ENCODE measurements at regions not wholly inside any gene's neighbourhood (a gene's known extent, or its start where the extent isn't known, plus 50 kb on each side); places are given as distances from the start of the nearest gene placed in this dataset.
"Not testable (repeated sequence)": the region's sequence is repeated elsewhere in the genome, so short reads cannot be mapped to it uniquely, and the experiment has no call there.

DNA sequence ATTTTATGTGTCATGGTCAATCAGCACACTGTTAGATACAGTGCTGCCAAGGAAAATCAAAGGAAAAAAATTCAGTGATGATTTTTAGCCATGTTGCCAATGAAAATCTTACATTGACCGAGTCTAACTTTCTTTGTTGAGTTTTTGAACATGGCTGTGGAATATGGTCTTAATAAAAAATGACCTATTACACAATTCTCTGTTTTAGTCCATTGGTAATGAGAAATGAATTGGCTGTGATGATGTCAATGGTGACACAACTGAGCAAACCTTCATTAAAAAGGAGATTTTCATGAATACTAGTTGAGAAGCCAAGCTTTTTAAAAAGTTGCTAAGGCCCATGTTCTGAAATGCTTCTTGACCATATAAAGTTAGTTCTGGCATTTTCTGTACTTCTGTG is 225.9 kb upstream of the GYPA start:
- no peak for DNase-seq (ENCODE audit: low read depth in 4 of 4, low spot score in 2 of 4)

DNA sequence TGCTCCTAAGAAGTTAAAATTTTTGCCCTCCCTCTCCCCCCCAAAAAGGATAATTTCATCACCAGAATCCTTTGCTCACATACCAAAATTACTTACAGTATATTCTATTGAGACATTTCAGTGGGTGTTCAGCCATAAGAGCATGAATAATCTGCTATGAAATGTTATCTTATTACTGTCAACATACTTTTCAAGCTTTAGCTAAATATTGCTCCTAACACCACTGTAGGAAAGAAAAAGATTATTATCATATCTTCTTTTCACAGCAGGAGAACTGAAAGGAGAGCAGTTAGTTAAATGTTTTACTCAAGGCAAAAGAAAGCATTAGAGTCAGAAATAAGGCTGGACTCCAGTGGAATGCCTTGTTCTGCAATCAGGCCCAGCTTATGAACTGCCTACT is 231.0 kb upstream of the GYPA start:
- no peak for DNase-seq (ENCODE audit: low read depth in 4 of 4, low spot score in 2 of 4)

DNA sequence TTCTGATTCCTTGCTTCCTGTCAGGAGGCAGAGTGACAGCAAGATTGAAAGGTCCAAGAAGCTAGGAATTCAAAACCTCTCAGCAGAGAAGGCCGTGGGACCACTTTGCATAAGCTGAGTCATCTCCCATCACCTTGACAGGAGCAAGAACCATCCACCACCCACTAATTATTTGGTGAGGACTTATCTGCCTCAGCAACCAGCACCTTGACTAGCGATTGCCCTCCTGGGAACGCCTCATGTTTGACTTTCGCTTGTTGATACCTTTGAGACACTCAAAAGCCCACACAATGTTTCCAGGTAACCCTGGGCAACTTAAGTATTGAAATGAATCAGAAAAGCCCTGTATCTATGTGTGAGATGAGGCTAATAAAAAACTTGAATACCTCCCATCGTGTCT is 233.5 kb upstream of the GYPA start:
- DNase-seq (ENCODE audit: low read depth in 4 of 4, low spot score in 2 of 4) = no peak

DNA sequence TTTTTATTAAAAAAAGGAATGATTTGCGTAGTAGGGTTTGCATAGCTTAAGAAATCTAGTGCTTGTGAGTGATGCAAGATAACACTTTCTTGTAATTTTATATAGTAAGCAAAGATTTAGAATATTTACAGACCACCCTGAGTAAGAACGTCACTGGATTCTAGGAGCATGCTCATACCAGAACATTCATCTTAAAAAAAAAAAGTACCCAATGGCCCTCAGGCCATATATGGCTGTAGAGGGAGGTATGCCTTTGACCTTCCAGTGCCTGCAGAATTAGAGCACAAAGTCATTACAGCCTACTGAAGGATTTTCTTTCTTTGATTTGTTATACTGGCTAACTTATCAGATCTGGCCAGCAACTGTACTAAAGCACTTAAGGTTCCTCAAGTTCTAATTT is 236.3 kb upstream of the GYPA start:
- DNase-seq (ENCODE audit: low read depth in 4 of 4, low spot score in 2 of 4) = no peak

- no peak for DNase-seq (ENCODE audit: low read depth in 4 of 4, low spot score in 2 of 4)
Observed at GRCh38 chr4:144384408-144384807, 243.9 kb upstream of the GYPA start.

- no peak for DNase-seq (ENCODE audit: low read depth in 4 of 4, low spot score in 2 of 4)
Observed at GRCh38 chr4:144399927-144400326, 246.0 kb upstream of the HHIP start.

DNA sequence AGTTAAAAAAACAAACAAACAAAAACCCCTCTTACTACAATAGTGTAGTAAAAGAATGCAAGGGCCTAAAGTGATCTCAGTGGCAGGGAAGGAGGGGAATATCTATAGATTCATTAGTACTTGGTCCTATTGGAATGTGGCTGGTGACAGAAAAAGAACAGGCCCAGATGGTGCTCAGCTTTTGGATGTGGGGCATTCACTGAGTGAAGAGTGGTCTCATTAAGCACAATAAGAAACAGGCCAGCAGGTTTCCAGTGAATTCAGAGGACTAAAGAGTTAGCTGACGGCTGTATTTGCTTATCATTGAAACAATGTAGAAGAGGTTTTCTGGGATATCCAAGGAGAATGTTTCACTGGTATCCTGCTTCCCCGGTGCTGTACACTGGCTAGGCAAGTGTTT is 243.8 kb upstream of the HHIP start:
- no peak for DNase-seq (ENCODE audit: low read depth in 4 of 4, low spot score in 2 of 4)

- no peak for DNase-seq (ENCODE audit: low read depth in 4 of 4, low spot score in 2 of 4)
Observed at GRCh38 chr4:144402999-144403398, 243.0 kb upstream of the HHIP start.

DNA sequence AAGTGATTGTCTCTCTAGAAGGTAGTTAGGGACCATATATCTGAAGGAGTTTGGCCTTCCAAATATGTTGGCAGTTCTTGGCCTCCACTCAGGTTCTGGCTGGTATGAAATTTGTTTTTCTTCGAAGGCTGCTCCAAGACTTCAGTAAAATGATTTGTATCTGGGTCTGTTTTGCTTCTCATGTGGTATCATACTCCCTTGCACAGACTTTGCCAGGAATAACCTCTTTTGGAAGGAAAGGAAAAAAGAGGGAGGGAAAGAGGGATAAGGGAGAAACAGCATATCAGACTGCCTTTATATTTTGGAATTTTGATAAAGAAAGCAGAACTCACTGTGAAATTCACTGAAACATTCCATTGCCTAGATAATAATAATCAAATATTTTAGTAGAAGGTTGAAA is 242.1 kb upstream of the HHIP start:
- no peak for DNase-seq (ENCODE audit: low read depth in 4 of 4, low spot score in 2 of 4)

GRCh38 chr4:144409525-144409924 is 236.4 kb upstream of the HHIP start:
- no peak for DNase-seq (ENCODE audit: low read depth in 4 of 4, low spot score in 2 of 4)

GRCh38 chr4:144410230-144410783 is 235.6 kb upstream of the HHIP start:
- no peak for DNase-seq (ENCODE audit: low read depth in 4 of 4, low spot score in 2 of 4)

GRCh38 chr4:144411119-144411518 is 234.8 kb upstream of the HHIP start:
- DNase-seq (ENCODE audit: low read depth in 4 of 4, low spot score in 2 of 4) = no peak

DNA sequence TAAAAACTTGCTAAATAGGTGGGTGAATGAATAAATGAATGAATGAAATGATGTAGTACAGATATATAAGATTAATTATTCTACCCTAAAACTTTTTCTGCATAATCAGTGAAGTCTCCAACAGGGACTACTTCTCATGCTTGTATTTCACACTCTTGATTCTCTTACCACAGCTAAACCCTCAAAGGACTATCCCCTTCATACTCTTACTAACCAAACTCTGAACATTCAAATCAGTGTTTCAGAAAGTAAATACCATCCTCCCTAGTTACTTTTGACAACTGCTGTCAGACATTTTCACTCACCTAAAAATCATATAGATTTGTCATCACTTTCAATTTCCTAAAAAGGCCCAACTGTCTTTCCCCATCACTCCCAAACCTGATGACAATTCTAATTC is 234.3 kb upstream of the HHIP start:
- DNase-seq (ENCODE audit: low read depth in 4 of 4, low spot score in 2 of 4) = no peak

- DNase-seq (ENCODE audit: low read depth in 4 of 4, low spot score in 2 of 4) = no peak
Observed at GRCh38 chr4:144421056-144421455, 224.9 kb upstream of the HHIP start.

- DNase-seq (ENCODE audit: low read depth in 4 of 4, low spot score in 2 of 4) = no peak
Observed at GRCh38 chr4:144421839-144422565, 224.0 kb upstream of the HHIP start.

GRCh38 chr4:144423930-144424329 is 222.0 kb upstream of the HHIP start:
- DNase-seq (ENCODE audit: low read depth in 4 of 4, low spot score in 2 of 4) = no peak

DNA sequence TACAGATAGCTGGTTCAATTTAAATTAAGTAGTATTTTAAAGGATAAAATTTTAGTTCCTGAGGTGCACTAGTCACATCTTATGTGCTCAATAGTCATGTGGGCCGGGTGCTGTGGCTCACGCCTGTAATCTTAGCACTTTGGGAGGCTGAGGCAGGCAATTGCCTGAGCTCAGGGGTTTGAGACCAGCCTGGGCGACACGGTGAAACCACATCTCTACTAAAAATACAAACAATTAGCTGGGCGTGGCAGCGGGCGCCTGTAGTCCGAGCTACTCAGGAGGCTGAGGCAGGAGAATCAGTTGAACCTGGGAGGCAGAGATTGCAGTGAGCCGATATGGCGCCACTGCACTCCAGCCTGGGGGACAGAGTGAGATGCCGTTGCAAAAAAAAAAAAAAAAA is 219.9 kb upstream of the HHIP start:
- DNase-seq (ENCODE audit: low read depth in 4 of 4, low spot score in 2 of 4) = not testable (repeated sequence)

- DNase-seq (ENCODE audit: low read depth in 4 of 4, low spot score in 2 of 4) = no peak
Observed at GRCh38 chr4:144442713-144443112, 203.2 kb upstream of the HHIP start.

- DNase-seq (ENCODE audit: low read depth in 4 of 4, low spot score in 2 of 4) = no peak
Observed at GRCh38 chr4:144449611-144450010, 196.3 kb upstream of the HHIP start.

- DNase-seq (ENCODE audit: low read depth in 4 of 4, low spot score in 2 of 4) = no peak
Observed at GRCh38 chr4:144450526-144450925, 195.4 kb upstream of the HHIP start.

- no peak for DNase-seq (ENCODE audit: low read depth in 4 of 4, low spot score in 2 of 4)
Observed at GRCh38 chr4:144451766-144452450, 194.0 kb upstream of the HHIP start.

DNA sequence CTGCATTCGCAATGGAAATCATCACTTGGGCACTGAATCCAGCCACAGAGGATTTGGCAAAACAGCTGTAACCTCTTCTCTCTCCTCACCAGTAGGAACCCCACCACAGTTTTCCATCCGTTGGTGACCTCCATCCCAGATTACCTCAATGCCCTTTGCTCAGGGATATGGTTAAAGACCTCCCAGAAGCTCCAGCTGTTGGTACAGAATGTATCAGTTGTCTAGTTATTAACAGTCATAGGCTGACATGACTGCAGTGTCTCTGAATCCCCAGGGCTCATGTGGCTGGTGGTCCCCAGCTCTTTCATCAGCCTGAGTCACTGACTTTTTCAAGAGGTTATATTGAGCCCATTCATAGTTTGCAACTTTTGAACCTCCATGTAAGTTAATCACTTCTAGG is 189.8 kb upstream of the HHIP start:
- no peak for DNase-seq (ENCODE audit: low read depth in 4 of 4, low spot score in 2 of 4)

All from left renal cortex interstitium (tissue), 4 donors.